ENCODE measurements at regions not wholly inside any gene's neighbourhood (a gene's known extent, or its start where the extent isn't known, plus 50 kb on each side); places are given as distances from the start of the nearest gene placed in this dataset.

DNA sequence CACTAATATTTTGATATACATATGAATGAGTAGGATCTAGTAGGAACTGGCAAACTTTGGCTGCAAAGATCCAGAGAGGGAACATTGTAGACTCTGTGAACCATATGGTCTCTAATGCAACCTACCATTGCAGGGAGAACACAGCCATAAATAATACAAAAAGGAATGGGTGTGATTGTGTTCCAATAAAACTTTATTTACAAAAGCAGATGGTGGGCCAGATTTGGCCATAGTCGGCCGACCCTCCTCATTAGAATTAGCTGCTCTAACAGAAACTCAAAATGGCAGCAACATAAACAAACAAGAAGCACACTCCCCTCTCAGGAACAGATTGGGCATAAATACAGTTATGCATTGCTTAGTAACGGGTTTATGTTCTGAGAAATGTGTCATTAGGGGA lies 198.1 kb upstream of the RBPJ start:
- TF ChIP-seq, protein P1, sequence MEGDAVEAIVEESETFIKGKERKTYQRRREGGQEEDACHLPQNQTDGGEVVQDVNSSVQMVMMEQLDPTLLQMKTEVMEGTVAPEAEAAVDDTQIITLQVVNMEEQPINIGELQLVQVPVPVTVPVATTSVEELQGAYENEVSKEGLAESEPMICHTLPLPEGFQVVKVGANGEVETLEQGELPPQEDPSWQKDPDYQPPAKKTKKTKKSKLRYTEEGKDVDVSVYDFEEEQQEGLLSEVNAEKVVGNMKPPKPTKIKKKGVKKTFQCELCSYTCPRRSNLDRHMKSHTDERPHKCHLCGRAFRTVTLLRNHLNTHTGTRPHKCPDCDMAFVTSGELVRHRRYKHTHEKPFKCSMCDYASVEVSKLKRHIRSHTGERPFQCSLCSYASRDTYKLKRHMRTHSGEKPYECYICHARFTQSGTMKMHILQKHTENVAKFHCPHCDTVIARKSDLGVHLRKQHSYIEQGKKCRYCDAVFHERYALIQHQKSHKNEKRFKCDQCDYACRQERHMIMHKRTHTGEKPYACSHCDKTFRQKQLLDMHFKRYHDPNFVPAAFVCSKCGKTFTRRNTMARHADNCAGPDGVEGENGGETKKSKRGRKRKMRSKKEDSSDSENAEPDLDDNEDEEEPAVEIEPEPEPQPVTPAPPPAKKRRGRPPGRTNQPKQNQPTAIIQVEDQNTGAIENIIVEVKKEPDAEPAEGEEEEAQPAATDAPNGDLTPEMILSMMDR (IDR thresholded peaks at IDR 0.05), result no peak
- TF ChIP-seq, protein P2, sequence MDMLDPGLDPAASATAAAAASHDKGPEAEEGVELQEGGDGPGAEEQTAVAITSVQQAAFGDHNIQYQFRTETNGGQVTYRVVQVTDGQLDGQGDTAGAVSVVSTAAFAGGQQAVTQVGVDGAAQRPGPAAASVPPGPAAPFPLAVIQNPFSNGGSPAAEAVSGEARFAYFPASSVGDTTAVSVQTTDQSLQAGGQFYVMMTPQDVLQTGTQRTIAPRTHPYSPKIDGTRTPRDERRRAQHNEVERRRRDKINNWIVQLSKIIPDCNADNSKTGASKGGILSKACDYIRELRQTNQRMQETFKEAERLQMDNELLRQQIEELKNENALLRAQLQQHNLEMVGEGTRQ (IDR thresholded peaks at IDR 0.05), result no peak
- TF ChIP-seq MYC (IDR thresholded peaks at IDR 0.05; ENCODE audit: borderline replicate concordance, low read length) (no peak), POLR2A (IDR thresholded peaks at IDR 0.05; ENCODE audit: low read length) (no peak), CHD2 (IDR thresholded peaks at IDR 0.05; ENCODE audit: low read length, partially characterized antibody) (no peak), EP300 (IDR thresholded peaks at IDR 0.05) (no peak), HDAC2 (IDR thresholded peaks at IDR 0.05) (no peak), ZFP36 (IDR thresholded peaks at IDR 0.05; ENCODE audit: borderline replicate concordance, partially characterized antibody) (no peak), SMC3 (IDR thresholded peaks at IDR 0.05) (no peak), JUN (IDR thresholded peaks at IDR 0.05) (no peak), RARB (CRISPR knock-in tag; IDR thresholded peaks at IDR 0.05) (no peak), ZSCAN20 (CRISPR knock-in tag; IDR thresholded peaks at IDR 0.05) (no peak)
- TF ChIP-seq, protein P3, sequence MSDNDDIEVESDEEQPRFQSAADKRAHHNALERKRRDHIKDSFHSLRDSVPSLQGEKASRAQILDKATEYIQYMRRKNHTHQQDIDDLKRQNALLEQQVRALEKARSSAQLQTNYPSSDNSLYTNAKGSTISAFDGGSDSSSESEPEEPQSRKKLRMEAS (IDR thresholded peaks at IDR 0.05), result no peak
- TF ChIP-seq, protein P4, sequence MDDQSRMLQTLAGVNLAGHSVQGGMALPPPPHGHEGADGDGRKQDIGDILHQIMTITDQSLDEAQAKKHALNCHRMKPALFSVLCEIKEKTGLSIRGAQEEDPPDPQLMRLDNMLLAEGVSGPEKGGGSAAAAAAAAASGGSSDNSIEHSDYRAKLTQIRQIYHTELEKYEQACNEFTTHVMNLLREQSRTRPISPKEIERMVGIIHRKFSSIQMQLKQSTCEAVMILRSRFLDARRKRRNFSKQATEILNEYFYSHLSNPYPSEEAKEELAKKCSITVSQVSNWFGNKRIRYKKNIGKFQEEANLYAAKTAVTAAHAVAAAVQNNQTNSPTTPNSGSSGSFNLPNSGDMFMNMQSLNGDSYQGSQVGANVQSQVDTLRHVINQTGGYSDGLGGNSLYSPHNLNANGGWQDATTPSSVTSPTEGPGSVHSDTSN (IDR thresholded peaks at IDR 0.05), result no peak
